ENCODE measurements at regions not wholly inside any gene's neighbourhood (a gene's known extent, or its start where the extent isn't known, plus 50 kb on each side); places are given as distances from the start of the nearest gene placed in this dataset.
"Not testable (repeated sequence)": the region's sequence is repeated elsewhere in the genome, so short reads cannot be mapped to it uniquely, and the experiment has no call there.

GRCh38 chr11:22435582-22435981 is 97.4 kb downstream of the SLC17A6 start:
- not testable (repeated sequence) for H3K4ac ChIP-seq (ENCODE audit: low read depth, low read length); H2BK15ac ChIP-seq (replicated peaks; ENCODE audit: low read depth); H3K18ac ChIP-seq (ENCODE audit: low read length); H2BK120ac ChIP-seq (ENCODE audit: low read depth, low read length); H3K56ac ChIP-seq (ENCODE audit: low read length); H3K23ac ChIP-seq (ENCODE audit: low read length); H3K9ac ChIP-seq (ENCODE audit: low read length); H3K27me3 ChIP-seq (ENCODE audit: insufficient read depth, low read length, poor library complexity); DNase-seq; H3K4me3 ChIP-seq (ENCODE audit: low read length); H3K27ac ChIP-seq (ENCODE audit: low read depth, low read length); H4K8ac ChIP-seq (ENCODE audit: low read depth, low read length); H3K36me3 ChIP-seq (ENCODE audit: control insufficient read depth, insufficient read depth, low read length); H3K79me1 ChIP-seq (ENCODE audit: low read length); H3K79me2 ChIP-seq (ENCODE audit: control insufficient read depth, insufficient read depth, low read length); H3K4me1 ChIP-seq (ENCODE audit: control insufficient read depth, low read depth, low read length); H2BK5ac ChIP-seq (ENCODE audit: low read length); H3K4me2 ChIP-seq (ENCODE audit: low read length); H4K5ac ChIP-seq (ENCODE audit: low read length); H2AK5ac ChIP-seq (ENCODE audit: low read length)
- no CpG with 5 or more reads among the region's 7 CpGs for WGBS (ENCODE audit: extremely low coverage, insufficient coverage, low lambda C conversion rate)

DNA sequence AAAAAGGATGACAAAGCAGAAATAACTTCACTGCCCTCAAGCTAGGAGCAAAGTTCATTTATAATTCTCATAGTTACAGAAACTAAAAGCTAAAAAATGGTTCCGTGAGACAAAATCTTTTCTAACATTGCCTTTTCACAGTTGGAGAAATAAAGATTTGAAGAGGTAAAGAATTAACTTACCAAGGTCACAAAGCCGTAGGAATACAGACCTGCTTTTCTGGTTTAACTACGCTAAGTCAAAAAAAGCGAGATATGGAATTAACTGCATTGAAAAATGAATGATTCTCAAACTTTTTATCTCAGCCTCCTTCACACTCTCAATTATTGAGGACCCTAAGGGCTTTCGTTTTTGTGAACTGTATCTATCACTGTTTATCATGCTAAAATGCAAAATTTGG is 95.3 kb downstream of the SLC17A6 start:
- no peak for DNase-seq
- H3K79me2 ChIP-seq (ENCODE audit: control insufficient read depth, insufficient read depth, low read length), result no peaks in the 10 kb centered on the region
- H2AK5ac ChIP-seq (ENCODE audit: low read length), result no peak overlapping the region
- H3K4me1 ChIP-seq (ENCODE audit: control insufficient read depth, low read depth, low read length), result no peaks in the 10 kb centered on the region
- no peak overlapping the region for H2BK120ac ChIP-seq (ENCODE audit: low read depth, low read length)
- H3K4me3 ChIP-seq (ENCODE audit: low read length), result no peak overlapping the region
- H4K5ac ChIP-seq (ENCODE audit: low read length), result no peak overlapping the region
- H3K4ac ChIP-seq (ENCODE audit: low read depth, low read length), result no peak overlapping the region
- H3K36me3 ChIP-seq (ENCODE audit: control insufficient read depth, insufficient read depth, low read length), result no peaks in the 10 kb centered on the region
- no peaks in the 10 kb centered on the region for H3K79me1 ChIP-seq (ENCODE audit: low read length)
- H2BK15ac ChIP-seq (replicated peaks; ENCODE audit: low read depth), result no peak overlapping the region
- H3K56ac ChIP-seq (ENCODE audit: low read length), result no peak overlapping the region
- no peak overlapping the region for H3K23ac ChIP-seq (ENCODE audit: low read length)
- no peak overlapping the region for H3K27ac ChIP-seq (ENCODE audit: low read depth, low read length)
- H3K27me3 ChIP-seq (ENCODE audit: insufficient read depth, low read length, poor library complexity), result no peaks in the 10 kb centered on the region
- no peak overlapping the region for H3K9ac ChIP-seq (ENCODE audit: low read length)
- no peak overlapping the region for H3K18ac ChIP-seq (ENCODE audit: low read length)
- H2BK5ac ChIP-seq (ENCODE audit: low read length), result no peak overlapping the region
- no peak overlapping the region for H3K4me2 ChIP-seq (ENCODE audit: low read length)
- H4K8ac ChIP-seq (ENCODE audit: low read depth, low read length), result no peak overlapping the region
- WGBS (ENCODE audit: extremely low coverage, insufficient coverage, low lambda C conversion rate), result no CpG with 5 or more reads among the region's 5 CpGs

DNA sequence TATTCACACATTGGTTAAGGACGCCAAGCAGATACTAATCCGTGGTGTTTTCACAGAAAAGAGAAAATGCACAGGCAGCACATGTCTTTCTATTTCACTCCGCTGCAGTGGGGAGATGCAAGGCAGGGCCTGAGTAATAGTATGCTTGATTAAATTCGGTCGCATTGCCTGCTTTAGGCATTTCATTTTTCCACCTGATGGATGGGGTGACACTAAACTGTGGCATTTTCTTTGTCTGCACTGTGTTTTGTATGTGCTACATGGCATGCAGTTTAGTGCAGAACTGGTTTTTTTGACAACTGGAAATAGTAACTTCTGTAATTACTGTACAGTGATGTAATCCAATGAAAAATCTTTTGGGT is 94.9 kb downstream of the SLC17A6 start:
- H3K36me3 ChIP-seq (ENCODE audit: control insufficient read depth, insufficient read depth, low read length), result no peaks in the 10 kb centered on the region
- H4K8ac ChIP-seq (ENCODE audit: low read depth, low read length), result no peak overlapping the region
- no peak overlapping the region for H3K4me2 ChIP-seq (ENCODE audit: low read length)
- no CpG with 5 or more reads among the region's 5 CpGs for WGBS (ENCODE audit: extremely low coverage, insufficient coverage, low lambda C conversion rate)
- H3K27ac ChIP-seq (ENCODE audit: low read depth, low read length), result no peak overlapping the region
- no peak overlapping the region for H2BK15ac ChIP-seq (replicated peaks; ENCODE audit: low read depth)
- no peak overlapping the region for H2AK5ac ChIP-seq (ENCODE audit: low read length)
- no peak overlapping the region for H3K18ac ChIP-seq (ENCODE audit: low read length)
- no peaks in the 10 kb centered on the region for H3K27me3 ChIP-seq (ENCODE audit: insufficient read depth, low read length, poor library complexity)
- H3K4me1 ChIP-seq (ENCODE audit: control insufficient read depth, low read depth, low read length), result no peaks in the 10 kb centered on the region
- DNase-seq, result no peak
- H2BK5ac ChIP-seq (ENCODE audit: low read length), result no peak overlapping the region
- no peaks in the 10 kb centered on the region for H3K79me2 ChIP-seq (ENCODE audit: control insufficient read depth, insufficient read depth, low read length)
- no peak overlapping the region for H3K23ac ChIP-seq (ENCODE audit: low read length)
- H3K56ac ChIP-seq (ENCODE audit: low read length), result no peak overlapping the region
- H4K5ac ChIP-seq (ENCODE audit: low read length), result no peak overlapping the region
- H3K4me3 ChIP-seq (ENCODE audit: low read length), result no peak overlapping the region
- H3K4ac ChIP-seq (ENCODE audit: low read depth, low read length), result no peak overlapping the region
- no peak overlapping the region for H3K9ac ChIP-seq (ENCODE audit: low read length)
- no peak overlapping the region for H2BK120ac ChIP-seq (ENCODE audit: low read depth, low read length)
- H3K79me1 ChIP-seq (ENCODE audit: low read length), result no peaks in the 10 kb centered on the region

DNA sequence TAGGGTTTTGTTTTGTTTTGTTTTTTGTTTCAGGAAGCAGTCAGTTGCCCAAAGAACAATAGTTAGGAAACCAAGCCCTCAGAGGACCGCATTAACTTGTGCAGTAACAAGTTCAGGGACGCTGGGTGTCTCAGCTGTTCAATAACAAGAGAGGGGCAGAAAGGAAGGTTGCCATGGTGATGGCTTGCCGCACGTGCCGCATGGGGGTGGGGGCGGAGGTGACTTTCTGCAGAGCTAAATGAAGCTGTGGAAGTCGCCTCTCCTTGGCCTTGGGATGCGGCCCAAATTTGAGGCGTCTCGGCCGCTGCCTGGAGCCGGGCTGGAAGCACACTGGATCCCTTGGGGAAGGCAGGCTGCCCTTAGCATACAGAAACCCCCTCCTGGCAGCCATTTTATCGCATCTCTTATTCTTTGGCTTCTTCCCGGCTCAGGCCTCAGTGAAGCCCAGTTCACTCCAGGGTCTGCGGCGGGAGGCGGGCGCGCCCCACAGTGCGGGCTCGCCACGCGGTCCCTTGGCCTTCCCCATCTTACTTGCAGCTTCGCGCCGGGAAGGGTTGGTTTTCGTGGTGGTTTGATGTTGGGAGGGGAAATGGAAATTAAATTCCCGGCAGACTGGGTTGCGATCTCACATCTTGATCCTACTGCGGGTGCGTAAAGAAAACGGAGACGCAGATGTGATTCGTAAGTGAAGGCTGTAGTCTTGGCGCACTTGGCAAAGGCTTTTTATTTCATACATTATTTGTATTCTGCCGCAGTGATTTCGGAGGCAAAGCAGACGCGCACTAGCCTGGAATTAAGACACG is 94.3 kb downstream of the SLC17A6 start:
- H3K18ac ChIP-seq (ENCODE audit: low read length), result no peak overlapping the region
- H3K23ac ChIP-seq (ENCODE audit: low read length), result no peak overlapping the region
- H4K5ac ChIP-seq (ENCODE audit: low read length), result no peak overlapping the region
- H3K4me2 ChIP-seq (ENCODE audit: low read length), result peak overlapping the region; percentile 22
- no peak overlapping the region for H3K4ac ChIP-seq (ENCODE audit: low read depth, low read length)
- H2BK120ac ChIP-seq (ENCODE audit: low read depth, low read length), result no peak overlapping the region
- H3K4me1 ChIP-seq (ENCODE audit: control insufficient read depth, low read depth, low read length), result no peaks in the 10 kb centered on the region
- no peaks in the 10 kb centered on the region for H3K27me3 ChIP-seq (ENCODE audit: insufficient read depth, low read length, poor library complexity)
- no CpG with 5 or more reads among the region's 40 CpGs for WGBS (ENCODE audit: extremely low coverage, insufficient coverage, low lambda C conversion rate)
- H3K4me3 ChIP-seq (ENCODE audit: low read length), result no peak overlapping the region
- H3K79me1 ChIP-seq (ENCODE audit: low read length), result no peaks in the 10 kb centered on the region
- H3K27ac ChIP-seq (ENCODE audit: low read depth, low read length), result no peak overlapping the region
- peak; percentile 79 for DNase-seq
- H2AK5ac ChIP-seq (ENCODE audit: low read length), result no peak overlapping the region
- peak overlapping the region; percentile 54 for H3K56ac ChIP-seq (ENCODE audit: low read length)
- H3K9ac ChIP-seq (ENCODE audit: low read length), result peak overlapping the region; percentile 13
- no peaks in the 10 kb centered on the region for H3K36me3 ChIP-seq (ENCODE audit: control insufficient read depth, insufficient read depth, low read length)
- H2BK15ac ChIP-seq (replicated peaks; ENCODE audit: low read depth), result no peak overlapping the region
- no peak overlapping the region for H4K8ac ChIP-seq (ENCODE audit: low read depth, low read length)
- H2BK5ac ChIP-seq (ENCODE audit: low read length), result no peak overlapping the region
- H3K79me2 ChIP-seq (ENCODE audit: control insufficient read depth, insufficient read depth, low read length), result no peaks in the 10 kb centered on the region

GRCh38 chr11:22431106-22431505 is 92.9 kb downstream of the SLC17A6 start:
- H3K56ac ChIP-seq (ENCODE audit: low read length), result no peak overlapping the region
- H3K9ac ChIP-seq (ENCODE audit: low read length), result no peak overlapping the region
- H3K4me1 ChIP-seq (ENCODE audit: control insufficient read depth, low read depth, low read length), result no peaks in the 10 kb centered on the region
- H3K4me3 ChIP-seq (ENCODE audit: low read length), result no peak overlapping the region
- H4K5ac ChIP-seq (ENCODE audit: low read length), result no peak overlapping the region
- whole genome bisulfite sequencing (ENCODE audit: extremely low coverage, insufficient coverage, low lambda C conversion rate), result no CpG with 5 or more reads among the region's 3 CpGs
- no peak overlapping the region for H3K27ac ChIP-seq (ENCODE audit: low read depth, low read length)
- H3K79me2 ChIP-seq (ENCODE audit: control insufficient read depth, insufficient read depth, low read length), result no peaks in the 10 kb centered on the region
- no peak overlapping the region for H2BK120ac ChIP-seq (ENCODE audit: low read depth, low read length)
- H2BK5ac ChIP-seq (ENCODE audit: low read length), result no peak overlapping the region
- H3K36me3 ChIP-seq (ENCODE audit: control insufficient read depth, insufficient read depth, low read length), result no peaks in the 10 kb centered on the region
- H2BK15ac ChIP-seq (replicated peaks; ENCODE audit: low read depth), result no peak overlapping the region
- no peaks in the 10 kb centered on the region for H3K27me3 ChIP-seq (ENCODE audit: insufficient read depth, low read length, poor library complexity)
- no peak overlapping the region for H3K23ac ChIP-seq (ENCODE audit: low read length)
- H2AK5ac ChIP-seq (ENCODE audit: low read length), result no peak overlapping the region
- H3K4me2 ChIP-seq (ENCODE audit: low read length), result no peak overlapping the region
- no peaks in the 10 kb centered on the region for H3K79me1 ChIP-seq (ENCODE audit: low read length)
- H3K4ac ChIP-seq (ENCODE audit: low read depth, low read length), result no peak overlapping the region
- no peak overlapping the region for H3K18ac ChIP-seq (ENCODE audit: low read length)
- DNase-seq, result no peak
- H4K8ac ChIP-seq (ENCODE audit: low read depth, low read length), result no peak overlapping the region

- Histone ChIP-seq H3K27ac (ENCODE audit: low read depth, low read length) (no peak overlapping the region), H2BK120ac (ENCODE audit: low read depth, low read length) (no peak overlapping the region), H3K27me3 (ENCODE audit: insufficient read depth, low read length, poor library complexity) (no peaks in the 10 kb centered on the region), H4K8ac (ENCODE audit: low read depth, low read length) (no peak overlapping the region), H3K4me3 (ENCODE audit: low read length) (no peak overlapping the region), H3K9ac (ENCODE audit: low read length) (no peak overlapping the region), H3K4me1 (ENCODE audit: control insufficient read depth, low read depth, low read length) (no peaks in the 10 kb centered on the region), H3K56ac (ENCODE audit: low read length) (no peak overlapping the region), H3K79me2 (ENCODE audit: control insufficient read depth, insufficient read depth, low read length) (no peaks in the 10 kb centered on the region), H3K4me2 (ENCODE audit: low read length) (no peak overlapping the region), H3K36me3 (ENCODE audit: control insufficient read depth, insufficient read depth, low read length) (no peaks in the 10 kb centered on the region), H2BK5ac (ENCODE audit: low read length) (no peak overlapping the region), H3K4ac (ENCODE audit: low read depth, low read length) (no peak overlapping the region), H4K5ac (ENCODE audit: low read length) (no peak overlapping the region), H2BK15ac (replicated peaks; ENCODE audit: low read depth) (no peak overlapping the region), H3K23ac (ENCODE audit: low read length) (no peak overlapping the region), H3K79me1 (ENCODE audit: low read length) (no peaks in the 10 kb centered on the region), H2AK5ac (ENCODE audit: low read length) (no peak overlapping the region), H3K18ac (ENCODE audit: low read length) (no peak overlapping the region)
- no CpG with 5 or more reads among the region's 3 CpGs for WGBS (ENCODE audit: extremely low coverage, insufficient coverage, low lambda C conversion rate)
- DNase-seq, result no peak
Observed at GRCh38 chr11:22430639-22431038, 92.5 kb downstream of the SLC17A6 start.
